ENCODE measurements at regions not wholly inside any gene's neighbourhood (a gene's known extent, or its start where the extent isn't known, plus 50 kb on each side); places are given as distances from the start of the nearest gene placed in this dataset.
"Not testable (repeated sequence)": the region's sequence is repeated elsewhere in the genome, so short reads cannot be mapped to it uniquely, and the experiment has no call there.

DNA sequence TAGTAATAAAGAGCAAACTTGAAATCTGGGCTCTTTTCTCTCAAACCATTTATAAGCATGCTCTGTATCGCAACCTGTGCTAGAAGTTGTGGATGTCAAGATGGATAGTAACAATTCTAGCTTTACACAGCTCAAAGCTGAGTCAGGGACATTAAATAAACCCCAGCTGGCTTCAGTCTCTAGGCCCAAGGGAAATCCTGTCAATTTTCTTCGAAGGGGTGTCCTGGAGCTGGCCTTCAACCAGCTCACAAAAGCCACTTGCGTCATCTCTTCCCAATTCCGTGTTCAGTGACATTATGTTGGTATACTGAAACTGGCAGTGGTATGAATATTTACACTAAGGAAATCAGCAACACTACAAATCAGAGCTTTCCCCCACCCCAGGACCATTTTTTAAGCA lies 89.8 kb upstream of the PRKG2 start:
- Mint-ChIP-seq H3K27ac (no peak overlapping the region), H3K4me3 (no peak overlapping the region), H3K9me3 (no peaks in the 10 kb centered on the region), H3K36me3 (ENCODE audit: low read depth) (no peaks in the 10 kb centered on the region), H3K4me1 (no peaks in the 10 kb centered on the region), H3K27me3 (no peaks in the 10 kb centered on the region)
- ChIA-PET POLR2A (no interaction called here), CTCF (interaction anchor here (0.9 to 1.2 kb wide), 2 partner anchors 47 to 235 kb away, joined by 3 read pairs; no protein-coding TSS in a partner anchor)
- no peak for DNase-seq

DNA sequence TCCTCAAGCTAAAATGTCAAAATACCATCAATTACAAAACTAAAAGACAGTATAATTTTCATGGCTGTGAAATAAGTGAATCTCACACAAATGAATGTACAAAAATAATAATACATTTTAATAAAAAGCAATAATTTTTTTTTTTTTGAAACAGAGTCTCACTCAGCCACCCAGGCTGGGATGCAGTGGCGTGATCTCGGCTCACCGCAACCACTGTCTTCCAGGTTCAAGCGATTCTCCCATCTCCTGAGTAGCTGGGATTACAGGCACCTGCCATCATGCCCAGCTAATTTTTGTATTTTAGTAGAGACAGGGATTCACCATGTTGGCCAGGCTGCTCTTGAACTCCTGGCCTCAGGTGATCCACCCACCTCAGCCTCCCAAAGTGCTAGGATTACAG lies 85.3 kb upstream of the PRKG2 start:
- DNase-seq; H3K27me3 Mint-ChIP-seq; POLR2A ChIA-PET; H3K36me3 Mint-ChIP-seq (ENCODE audit: low read depth); H3K27ac Mint-ChIP-seq; H3K4me3 Mint-ChIP-seq; CTCF ChIA-PET; H3K4me1 Mint-ChIP-seq; H3K9me3 Mint-ChIP-seq: not testable (repeated sequence)

- Mint-ChIP-seq H3K36me3 (ENCODE audit: low read depth) (no peaks in the 10 kb centered on the region), H3K4me1 (no peaks in the 10 kb centered on the region), H3K4me3 (no peak overlapping the region), H3K9me3 (no peaks in the 10 kb centered on the region), H3K27ac (no peak overlapping the region), H3K27me3 (peaks cover 5% of the 10 kb centered on the region)
- DNase-seq, result no peak
- POLR2A ChIA-PET, result no interaction called here
- CTCF ChIA-PET, result no interaction called here
These were observed 75.8 kb upstream of the PRKG2 start for GRCh38 chr4:81290813-81291212.

DNA sequence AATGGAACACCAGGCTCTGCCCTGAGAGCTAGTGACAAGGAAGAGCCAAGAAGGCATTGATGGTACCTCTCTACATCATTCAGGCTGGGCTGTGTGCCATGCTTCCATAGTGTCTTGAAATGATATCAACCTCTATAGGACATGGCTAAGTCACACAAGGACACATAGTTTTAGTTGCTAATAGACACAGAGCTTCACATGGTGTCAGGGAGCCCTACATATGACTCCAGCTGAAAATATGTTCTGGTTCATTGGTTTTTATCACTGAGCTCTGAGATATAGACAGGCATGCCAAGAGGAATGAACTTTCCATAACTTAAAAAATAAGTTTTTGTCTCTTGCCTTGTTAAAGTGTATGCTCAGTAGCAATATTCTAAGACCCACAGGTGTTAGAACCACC lies 72.1 kb upstream of the PRKG2 start:
- no peaks in the 10 kb centered on the region for H3K36me3 Mint-ChIP-seq (ENCODE audit: low read depth)
- DNase-seq, result no peak
- no peak overlapping the region for H3K27ac Mint-ChIP-seq
- no peaks in the 10 kb centered on the region for H3K4me1 Mint-ChIP-seq
- CTCF ChIA-PET, result no interaction called here
- no peak overlapping the region for H3K4me3 Mint-ChIP-seq
- no peaks in the 10 kb centered on the region for H3K9me3 Mint-ChIP-seq
- H3K27me3 Mint-ChIP-seq, result peaks cover 3% of the 10 kb centered on the region
- POLR2A ChIA-PET, result no interaction called here

DNA sequence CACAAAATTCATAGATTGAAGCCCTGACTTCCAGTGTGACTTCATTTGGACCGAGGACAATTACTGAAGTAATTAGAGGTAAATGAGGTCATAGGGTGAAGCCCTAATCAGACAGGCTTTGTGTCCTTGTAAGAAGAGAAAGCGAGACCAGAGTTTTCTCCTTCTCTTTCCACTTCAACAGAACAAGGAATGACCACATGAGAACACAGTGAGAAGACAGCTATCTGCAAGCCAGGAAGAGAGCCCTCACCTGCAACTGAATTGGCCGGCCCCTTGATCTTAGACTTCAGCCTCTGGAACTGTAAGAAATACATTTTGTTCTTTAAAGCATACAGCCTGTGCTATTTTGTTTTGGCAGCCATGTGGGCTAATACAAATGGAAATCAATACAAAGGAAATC lies 67.1 kb upstream of the PRKG2 start:
- Mint-ChIP-seq H3K4me1 (no peaks in the 10 kb centered on the region), H3K36me3 (ENCODE audit: low read depth) (no peaks in the 10 kb centered on the region), H3K9me3 (no peaks in the 10 kb centered on the region), H3K27ac (no peak overlapping the region), H3K4me3 (no peak overlapping the region), H3K27me3 (no peaks in the 10 kb centered on the region)
- CTCF ChIA-PET, result no interaction called here
- POLR2A ChIA-PET, result no interaction called here
- DNase-seq, result no peak

DNA sequence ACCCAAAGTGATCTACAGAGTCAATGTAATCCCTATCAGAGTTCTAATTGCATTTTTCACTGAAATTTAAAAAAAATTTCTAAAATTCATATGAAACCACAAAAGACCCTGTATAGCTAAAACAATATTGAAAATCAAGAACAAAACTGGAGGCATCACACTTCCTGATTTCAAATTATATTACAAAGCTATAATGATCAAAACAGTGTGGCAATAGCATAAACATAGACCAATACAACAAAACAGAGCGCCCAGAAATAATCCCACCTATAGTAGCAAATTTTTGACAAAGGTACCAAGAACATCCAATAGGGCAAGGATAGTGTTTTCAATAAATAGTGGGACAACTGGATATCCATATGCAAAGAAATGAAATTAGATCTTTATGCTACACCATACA lies 59.4 kb upstream of the PRKG2 start:
- H3K27ac Mint-ChIP-seq, result no peak overlapping the region
- no peak for DNase-seq
- peaks cover 6% of the 10 kb centered on the region for H3K9me3 Mint-ChIP-seq
- no peaks in the 10 kb centered on the region for H3K4me1 Mint-ChIP-seq
- no peaks in the 10 kb centered on the region for H3K27me3 Mint-ChIP-seq
- POLR2A ChIA-PET, result no interaction called here
- no peaks in the 10 kb centered on the region for H3K36me3 Mint-ChIP-seq (ENCODE audit: low read depth)
- H3K4me3 Mint-ChIP-seq, result no peak overlapping the region
- CTCF ChIA-PET, result no interaction called here

GRCh38 chr4:81272671-81273070 lies 57.6 kb upstream of the PRKG2 start:
- ChIA-PET CTCF (no interaction called here), POLR2A (no interaction called here)
- H3K36me3 Mint-ChIP-seq (ENCODE audit: low read depth), result no peaks in the 10 kb centered on the region

More at GRCh38 chr4:81272671-81273070, 57.6 kb upstream of the PRKG2 start:
- DNase-seq, result no peak
- Mint-ChIP-seq H3K27ac (no peak overlapping the region), H3K4me1 (no peaks in the 10 kb centered on the region), H3K27me3 (no peaks in the 10 kb centered on the region), H3K9me3 (peaks cover 6% of the 10 kb centered on the region), H3K4me3 (no peak overlapping the region)
